NCI-H187 (cell line): ENCODE measurements at regions not wholly inside any gene's neighbourhood (a gene's known extent, or its start where the extent isn't known, plus 50 kb on each side); places are given as distances from the start of the nearest gene placed in this dataset.

Source experiments
- DNase-seq, 2 experiments: peaks; one replicate each; lab custom pipeline; 2025; lab: John Stamatoyannopoulos, UW

DNA sequence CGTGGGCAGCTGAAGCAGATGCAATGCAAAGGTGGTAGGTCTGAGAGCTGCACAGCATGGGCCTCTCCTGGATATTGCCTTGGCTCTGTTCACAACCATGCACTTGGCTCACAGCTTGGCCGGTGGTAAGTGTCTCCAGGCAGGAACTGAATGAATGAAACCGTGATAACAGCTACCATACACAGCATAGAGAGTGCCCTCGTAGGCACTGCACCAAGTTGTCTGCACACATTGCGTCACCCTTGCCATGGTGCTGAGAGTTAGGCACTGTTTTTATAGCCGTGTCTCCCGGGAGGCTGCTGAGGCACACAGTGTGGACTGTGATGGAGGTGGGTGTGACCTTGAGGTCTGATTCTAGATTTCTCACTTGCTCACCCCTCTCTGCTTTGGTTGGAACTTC lies 157.6 kb upstream of the VASH1 start:
- no peak for DNase-seq

DNA sequence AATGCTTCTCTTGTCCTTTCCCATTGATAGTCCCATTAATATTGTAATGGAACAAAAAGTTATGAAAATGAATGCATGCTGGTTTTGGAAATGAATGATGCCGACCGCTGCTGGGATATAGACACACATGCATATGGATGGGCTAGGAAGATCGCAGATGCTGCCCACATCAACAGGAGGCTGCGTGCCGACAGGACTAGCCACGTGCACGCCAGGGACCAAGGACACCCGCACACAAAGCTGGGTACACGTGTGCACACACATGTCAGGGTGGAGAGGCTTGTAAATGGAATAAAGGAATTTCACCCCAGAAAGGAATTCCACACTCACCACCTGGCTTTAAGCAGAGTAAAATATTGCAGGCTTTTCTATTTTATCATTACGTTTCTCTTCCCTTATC lies 153.8 kb upstream of the VASH1 start:
- DNase-seq, result no peak

DNA sequence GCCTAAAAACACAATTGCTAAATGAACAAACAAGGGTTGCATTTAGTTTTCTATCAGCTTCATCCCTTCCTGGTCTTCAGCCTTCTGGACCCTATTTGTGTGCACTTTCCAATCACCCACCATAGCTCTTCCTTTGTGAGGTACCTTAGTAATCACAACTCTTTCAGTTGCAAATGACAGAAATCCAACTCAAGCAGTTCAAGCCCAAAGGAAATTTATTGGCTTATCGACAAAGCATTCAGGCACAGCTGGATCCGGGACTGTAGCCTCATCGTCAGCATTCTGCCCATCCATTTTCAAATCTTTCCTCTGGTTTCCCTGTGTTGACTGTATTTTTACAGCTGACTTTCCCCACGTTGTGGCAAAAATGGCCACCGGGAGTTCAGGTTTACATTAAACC lies 148.6 kb upstream of the VASH1 start:
- no peak for DNase-seq

DNA sequence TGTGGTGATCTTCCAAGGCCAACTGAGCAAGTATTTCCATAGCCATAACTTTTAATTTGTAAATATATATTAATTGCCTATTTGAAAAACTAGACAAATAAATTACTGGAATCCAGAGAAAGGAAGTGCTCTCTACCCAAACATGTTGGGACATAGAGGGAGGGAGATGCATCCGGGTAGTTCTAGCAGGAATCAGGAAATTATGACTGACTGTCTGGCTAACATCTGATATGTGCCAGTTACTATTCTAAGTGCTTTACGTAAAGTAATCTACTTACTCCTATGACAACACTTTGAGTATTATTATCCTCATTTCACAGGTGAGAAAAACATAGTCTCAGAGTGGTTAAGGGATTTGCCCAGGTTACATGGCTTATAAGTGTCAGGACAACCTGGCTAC lies 147.7 kb upstream of the VASH1 start:
- DNase-seq, result no peak

DNA sequence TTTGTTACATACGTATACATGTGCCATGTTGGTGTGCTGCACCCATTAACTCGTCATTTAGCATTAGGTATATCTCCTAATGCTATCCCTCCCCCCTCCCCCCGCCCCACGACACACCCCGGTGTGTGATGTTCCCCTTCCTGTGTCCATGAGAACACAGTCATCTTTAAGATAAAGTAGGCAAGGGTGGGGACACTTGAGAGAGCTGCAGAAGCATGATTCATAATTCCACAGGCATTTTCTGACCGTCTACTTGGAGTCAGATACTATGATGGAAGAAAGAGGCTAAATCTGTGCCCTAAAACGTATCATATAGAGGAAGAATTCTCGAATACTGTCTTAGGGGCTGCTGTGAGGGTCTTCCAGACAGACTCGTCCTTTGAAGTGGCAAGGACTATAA lies 145.9 kb upstream of the VASH1 start:
- DNase-seq, result no peak

DNA sequence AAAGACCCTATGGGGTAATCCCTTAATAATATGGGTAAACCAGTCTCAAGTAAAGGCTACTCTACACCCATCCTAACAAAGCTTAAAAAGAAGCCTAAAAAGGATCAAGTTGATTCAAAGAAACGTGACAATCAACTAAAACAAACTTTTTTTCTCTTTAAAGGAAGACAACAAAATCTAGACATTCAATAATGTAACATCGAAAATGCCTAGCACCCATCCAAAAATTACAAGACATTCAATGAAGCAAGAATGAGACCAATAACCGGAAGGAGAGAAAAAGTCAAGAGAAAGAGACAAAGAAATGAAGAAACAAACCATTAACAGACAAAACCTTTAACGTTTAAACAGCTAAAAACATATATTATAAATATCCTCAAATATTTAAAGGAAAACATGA lies 143.8 kb upstream of the VASH1 start:
- DNase-seq, result no peak

DNA sequence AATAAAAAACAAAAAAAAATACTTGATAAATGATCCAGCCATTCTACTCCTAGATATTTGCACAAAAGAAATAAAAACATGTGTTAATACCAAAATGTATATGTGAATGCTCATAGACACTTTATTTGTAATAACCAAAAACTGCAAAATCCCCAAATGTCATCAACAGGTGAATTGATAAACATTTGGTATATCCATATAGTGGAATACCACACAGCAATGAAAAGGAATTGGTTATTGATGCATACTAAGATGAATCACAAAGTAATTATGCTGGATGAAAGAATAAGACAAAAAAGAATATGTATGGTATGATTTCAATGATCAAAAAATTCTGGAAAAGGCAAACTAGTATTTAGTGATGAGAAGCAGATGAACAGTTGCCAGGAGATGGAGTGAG lies 124.7 kb upstream of the VASH1 start:
- no peak for DNase-seq

DNA sequence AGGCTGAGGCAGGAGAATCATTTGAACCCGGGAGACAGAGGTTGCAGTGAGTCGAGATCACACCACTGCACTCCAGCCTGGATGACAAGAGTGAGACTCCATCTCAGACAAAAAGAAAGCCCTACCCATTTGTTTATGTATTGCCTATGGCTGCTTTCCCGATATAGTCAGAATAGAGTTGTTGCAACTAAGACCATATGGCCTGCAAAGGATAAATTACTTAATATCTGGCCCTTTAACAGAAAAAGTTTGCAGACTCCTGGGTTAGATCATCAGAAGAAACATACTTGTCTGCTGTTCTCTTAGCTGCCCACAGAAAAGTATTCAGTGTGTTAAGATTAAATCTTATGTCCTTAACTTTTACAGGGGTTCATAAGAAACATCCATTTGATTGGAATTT lies 122.4 kb upstream of the VASH1 start:
- no peak for DNase-seq

DNA sequence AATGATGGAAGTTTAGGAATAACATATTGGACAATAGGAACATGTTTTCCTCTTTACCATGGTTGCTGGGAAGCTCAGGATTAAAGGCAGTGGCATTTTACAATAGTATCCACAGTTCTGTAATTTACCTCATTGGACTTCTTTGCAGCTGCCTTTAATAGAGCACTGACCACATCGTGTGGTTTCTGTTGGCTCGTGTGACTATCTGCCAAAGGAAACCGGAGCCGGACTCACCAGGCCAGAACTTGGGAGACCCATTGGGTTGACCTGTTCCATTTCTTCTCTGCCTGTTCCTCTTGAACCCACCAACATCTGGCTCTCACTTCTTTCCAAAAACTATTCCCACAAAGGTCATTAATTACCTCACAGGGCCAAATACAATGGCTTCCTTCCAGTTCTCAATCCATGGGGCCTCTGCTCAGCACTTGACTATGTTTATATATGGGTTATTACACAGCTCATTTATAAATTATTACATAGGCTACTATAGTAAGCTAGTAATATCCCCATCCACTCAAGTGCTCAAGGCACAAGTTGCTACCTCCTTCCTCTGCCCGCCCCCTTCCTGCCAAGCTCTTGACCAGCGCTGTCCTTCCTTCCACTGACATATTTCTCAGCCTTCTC lies 121.5 kb upstream of the VASH1 start:
- no peak for DNase-seq

DNA sequence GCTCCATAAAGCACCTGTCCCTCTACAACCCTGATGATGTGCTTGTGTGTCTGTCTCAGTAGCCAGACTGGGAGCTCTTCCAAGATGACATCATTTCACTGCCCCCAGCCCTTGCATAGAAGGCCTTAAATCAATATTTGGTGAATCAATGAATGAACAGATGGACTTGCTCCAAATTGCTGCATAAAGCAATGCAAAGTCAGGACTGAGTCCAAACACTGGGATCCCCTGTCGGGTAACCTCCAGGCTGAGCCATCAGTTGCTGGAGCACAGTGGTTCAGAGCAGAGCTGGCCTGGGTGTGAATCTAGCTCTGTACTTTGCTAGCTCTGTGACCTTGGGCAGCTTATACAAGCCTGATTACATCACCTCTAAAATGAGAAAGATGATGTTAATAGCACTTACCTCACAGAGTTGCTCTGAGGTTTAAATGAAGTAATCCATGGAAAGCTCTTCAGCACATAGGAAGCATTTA lies 120.3 kb upstream of the VASH1 start:
- no peak for DNase-seq

DNA sequence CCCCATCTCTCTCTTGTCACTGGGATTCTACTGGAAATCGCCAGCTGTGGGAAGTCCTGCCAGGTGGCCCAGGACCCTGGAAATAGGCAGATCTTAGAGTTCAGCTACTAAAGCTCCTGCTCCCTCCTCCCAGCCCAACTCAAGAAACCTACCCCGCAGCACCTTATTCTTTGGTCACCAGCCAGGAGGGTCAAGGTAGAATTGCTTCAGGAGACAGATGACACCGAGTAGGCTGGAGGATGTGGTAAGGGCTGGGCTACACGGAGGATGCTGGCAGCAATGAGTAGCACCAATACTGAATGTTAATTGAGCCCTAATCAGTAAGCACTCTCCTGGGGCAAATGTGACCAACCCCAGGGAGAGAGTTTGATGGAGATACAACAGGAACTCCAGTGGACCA lies 119.7 kb upstream of the VASH1 start:
- DNase-seq, result no peak

DNA sequence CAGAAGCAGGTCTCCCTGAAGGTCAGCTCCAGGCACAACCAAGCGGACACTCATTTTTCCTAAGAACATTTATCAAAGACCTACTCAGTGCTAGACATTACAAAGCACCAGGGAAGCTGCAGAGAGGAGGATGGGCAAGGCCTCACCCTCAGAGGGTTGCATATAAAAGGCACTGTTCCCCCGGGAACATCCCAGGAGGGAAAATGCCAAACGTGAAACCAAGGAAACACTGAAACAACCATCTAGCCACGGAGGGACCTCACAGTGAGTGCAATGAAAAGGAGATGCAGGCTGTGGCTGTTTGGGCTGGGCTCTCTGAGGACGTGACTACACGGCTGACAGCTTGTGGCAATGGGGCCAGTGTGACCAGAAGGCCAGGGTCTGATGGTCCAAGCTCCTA lies 117.4 kb upstream of the VASH1 start:
- DNase-seq, result no peak

DNA sequence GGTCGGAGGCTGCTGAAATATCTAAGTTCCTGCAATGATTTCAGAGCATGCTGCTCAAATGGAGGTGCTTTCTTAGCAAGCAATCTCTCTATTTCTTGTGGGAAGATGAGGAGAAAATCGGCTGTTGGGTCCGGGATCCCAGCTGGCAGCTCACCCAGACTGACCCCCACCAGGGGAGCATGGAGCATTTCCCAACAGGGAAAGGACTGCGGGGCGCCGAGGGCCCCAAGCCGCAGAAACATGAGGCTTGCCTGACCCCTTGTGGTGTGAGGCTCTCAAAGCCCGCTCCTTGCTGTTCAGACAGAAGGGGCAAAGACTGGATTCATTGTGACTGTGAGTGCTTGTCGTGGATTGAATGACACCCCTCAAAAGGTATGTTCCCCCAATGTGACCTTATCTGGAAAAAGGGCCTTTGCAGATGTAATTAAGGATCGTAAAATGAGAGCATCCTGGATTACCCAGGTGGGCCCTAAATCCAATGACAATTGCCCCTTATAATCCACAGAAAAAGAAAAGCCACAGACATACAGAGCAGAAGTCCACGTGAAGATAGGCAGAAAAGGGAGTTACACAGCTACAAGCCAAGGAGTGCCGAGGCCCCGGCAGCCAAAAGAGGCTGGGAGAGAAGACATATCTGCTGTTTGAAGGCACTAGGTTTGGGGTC lies 116.3 kb upstream of the VASH1 start:
- DNase-seq, result peak in 1 of 2 experiments; percentile 12

DNA sequence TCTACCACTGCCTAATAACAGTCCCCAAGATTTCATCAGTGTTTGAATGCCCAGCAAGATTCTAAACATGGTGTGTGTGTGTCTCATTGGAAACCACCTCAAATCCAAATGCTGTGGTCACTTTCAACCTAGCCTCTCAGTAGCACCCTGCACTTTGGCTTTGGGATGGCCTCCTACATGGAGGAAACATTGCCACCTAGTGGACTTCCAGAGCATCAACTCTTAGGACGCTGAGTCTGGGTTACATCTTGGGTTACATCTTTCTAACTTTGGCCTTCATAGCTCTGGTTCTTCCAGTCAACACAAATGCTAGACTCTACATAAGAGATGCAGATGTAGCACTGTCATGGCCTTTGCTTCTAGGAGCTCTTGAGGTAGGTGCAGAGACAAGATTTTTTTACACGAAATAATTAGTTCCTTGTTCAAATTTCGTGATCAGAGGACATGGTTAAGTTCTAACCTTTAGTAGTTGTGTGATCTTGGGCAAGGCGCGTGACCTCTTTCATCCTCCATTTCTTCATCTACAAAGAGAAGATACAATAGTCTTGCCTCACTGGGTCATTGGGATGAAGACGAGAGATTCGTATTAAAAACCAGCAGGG lies 113.5 kb upstream of the VASH1 start:
- DNase-seq, result peak in 1 of 2 experiments; percentile 16

DNA sequence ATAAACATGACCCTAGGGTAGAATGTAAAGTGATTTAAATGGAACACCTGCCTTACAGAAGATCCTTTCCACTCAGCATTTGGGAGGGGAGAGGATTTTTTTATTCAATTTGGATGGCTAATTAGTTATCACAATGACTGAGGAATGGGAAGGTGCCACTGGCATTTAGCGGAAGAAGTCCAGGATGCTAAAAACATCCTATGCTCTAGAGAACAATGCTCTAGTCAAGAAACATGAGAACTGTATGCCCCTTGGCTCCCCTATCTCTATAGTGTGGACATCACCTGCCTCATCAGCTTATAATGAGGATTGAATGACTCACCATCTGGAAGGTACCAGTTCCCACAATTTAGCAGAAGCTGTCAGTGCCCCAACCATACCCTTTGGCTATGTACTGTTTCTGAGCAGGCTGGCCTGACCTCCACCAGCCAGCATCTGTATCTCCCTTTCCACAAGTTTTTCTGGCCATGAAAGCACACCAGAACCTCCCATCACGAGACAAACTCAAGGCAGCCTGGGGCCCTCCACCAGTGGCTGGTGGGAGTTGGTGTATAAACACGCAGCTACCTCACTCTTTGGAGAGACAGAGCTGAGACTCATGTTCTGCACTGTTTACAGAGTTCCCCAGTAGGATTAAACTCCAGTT lies 109.7 kb upstream of the VASH1 start:
- DNase-seq, result no peak

DNA sequence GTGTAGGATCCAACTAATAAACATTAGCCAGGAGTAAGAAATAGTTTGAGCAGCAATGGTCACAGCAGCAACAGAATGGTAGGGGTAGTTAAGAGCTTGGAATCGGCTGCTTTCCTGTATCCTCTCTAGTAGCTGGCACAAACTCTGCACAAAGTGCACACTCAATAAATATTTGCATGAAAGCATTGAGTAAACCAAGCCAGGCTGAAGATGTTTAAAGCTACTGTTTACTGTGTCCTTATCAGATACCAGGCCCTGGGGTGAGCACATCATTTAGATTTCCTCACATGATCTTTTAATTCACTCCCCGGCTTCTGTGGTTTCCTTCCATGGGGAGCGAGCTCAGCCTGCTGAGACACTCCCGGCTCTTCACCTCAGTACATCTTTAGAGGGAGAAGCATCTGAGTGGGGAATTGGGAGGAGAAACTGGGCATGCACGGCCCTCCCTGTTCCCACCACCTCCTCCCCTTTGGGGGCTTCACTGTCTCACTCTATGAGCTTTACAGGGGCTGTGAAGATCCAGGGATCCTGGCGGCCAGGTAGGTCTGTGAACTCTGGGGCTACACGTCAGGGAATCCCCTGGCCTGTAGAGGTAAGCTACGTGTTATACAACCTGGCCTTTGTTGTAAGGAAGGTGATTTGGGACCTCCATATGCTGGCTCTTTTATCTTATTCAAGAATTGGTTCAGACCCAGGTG lies 107.2 kb upstream of the VASH1 start:
- no peak for DNase-seq

DNA sequence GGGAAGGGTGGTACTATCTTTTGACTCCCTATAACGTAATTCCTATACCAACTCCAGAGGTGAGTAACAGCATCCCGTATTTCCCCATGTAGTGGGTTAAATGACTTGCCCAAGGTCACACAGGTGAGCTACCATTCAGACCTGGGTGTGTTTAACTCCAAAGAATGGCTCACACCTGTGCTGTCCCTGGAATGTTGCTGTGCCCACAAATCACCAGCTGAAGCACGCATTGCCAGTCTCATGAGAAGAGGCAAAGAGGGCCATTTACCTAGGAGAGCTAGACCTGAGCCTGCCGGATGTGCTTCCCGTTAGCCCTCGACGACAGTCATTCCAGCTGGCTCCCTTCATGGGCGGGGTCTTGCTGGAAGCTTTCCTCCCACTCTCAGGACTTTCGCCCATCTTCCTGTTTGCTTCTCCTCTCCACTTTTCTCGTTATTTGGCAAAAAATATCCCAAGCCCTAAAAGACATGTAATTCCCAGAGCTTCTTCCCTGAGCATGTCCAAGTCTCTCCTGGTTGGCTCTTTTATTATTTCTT lies 106.6 kb upstream of the VASH1 start:
- no peak for DNase-seq

DNA sequence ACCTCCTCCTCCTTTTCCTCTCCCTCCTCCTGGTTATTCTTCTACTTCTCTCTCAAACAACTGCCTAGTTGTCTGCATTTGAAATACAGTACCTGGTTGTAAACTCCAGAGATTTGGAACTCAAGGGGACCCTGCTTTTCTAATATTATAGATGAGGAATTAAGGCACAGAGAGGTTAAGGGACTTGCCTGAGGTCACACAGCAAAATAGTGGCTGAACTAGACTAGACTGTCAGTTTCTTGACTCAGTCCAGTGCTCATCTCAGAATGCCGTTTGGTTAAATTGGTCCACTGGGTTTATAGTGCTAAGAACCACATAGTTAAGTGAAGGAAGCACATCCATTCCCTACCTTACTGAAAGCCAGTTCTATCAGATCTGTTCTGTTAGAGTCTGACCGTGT lies 105.9 kb upstream of the VASH1 start:
- no peak for DNase-seq

DNA sequence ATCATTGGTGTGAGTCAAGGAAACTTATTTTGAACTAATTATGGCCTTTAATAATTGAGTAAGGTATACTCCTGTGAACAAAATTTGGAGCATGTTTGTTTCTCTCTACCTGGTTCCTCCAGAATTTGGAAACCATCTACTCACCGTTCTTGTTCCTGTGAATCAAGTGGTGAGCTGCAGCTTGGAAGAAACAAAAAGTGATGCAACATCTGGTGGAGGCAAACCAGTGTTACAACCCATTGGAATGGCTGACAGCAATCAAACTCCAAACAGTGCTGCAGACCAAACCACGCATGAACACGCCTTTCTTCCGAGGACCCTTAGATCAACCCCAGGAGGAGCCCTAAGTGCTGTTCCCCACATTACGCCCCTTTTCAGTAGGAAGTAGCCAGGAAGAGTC lies 104.7 kb upstream of the VASH1 start:
- no peak for DNase-seq

DNA sequence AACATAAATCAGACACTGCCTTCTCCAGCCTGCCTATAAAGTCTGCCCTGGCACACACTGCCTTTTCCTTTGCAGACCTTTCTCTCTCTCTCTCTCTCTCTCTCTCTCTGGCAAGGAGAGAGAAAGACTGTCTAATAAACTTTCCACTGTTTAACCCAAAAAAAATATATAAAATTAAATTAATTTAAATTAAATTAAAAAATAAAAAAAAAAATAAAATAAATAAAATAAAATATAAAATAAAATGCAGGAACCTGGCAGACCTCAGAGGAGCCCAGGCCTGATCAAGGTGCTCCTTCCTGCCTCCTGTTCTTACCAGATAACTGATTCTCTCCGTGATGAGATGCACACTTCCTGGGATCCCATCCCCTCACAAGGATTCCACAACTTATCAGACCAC lies 103.9 kb upstream of the VASH1 start:
- no peak for DNase-seq

DNA sequence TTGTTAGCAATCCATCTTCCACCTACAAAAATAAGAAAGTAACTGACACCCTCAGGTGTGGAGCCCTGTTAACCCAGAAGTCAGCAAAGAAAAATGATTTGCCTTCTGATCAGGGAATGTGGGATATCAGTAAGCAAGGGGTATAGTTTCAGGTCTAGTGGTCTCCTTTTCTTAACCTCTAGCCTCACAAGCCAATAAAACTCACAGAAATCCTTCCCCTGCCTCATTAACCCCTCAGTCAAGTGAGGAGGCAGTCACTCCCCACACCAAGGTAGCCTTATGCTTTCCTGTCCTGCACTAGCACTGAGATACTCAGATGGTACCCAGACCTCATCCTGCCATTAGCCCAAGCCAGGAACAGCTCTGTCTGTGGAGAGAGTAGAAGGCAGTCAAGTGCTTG lies 103.4 kb upstream of the VASH1 start:
- DNase-seq, result no peak

DNA sequence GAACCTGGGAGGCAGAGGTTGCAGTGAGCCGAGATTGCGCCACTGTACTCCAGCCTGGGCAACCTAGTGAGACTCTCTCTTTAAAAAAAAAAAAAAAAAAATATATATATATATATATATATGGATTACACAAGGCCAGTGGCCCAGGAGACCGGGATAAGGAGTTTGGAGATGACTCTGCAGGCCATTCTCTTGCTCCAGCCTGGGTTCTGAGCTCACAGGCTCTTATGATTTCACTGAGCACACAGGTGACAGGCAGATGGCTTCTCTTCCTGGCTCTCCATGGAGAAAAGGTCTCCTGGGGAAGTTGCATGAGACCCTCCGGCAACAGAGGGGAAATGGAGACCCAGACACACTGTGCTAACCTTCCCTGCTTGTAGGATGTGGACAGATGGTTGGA lies 98.7 kb upstream of the VASH1 start:
- DNase-seq, result no peak
